NOMO-1 (cell line): ENCODE measurements at regions not wholly inside any gene's neighbourhood (a gene's known extent, or its start where the extent isn't known, plus 50 kb on each side); places are given as distances from the start of the nearest gene placed in this dataset.

Experiments
- DNase-seq, 2 experiments: peaks; one replicate each; lab custom pipeline; 2025; ENCODE audit not compliant: unreplicated experiment in 2 of 2; lab: John Stamatoyannopoulos, UW

- no peak for DNase-seq
These were observed 429.3 kb upstream of the NBEA start for GRCh38 chr13:34512817-34513216.

GRCh38 chr13:34513526-34513925, 428.5 kb upstream of the NBEA start:
- DNase-seq: no peak

GRCh38 chr13:34515201-34515600, 426.9 kb upstream of the NBEA start:
- no peak for DNase-seq

GRCh38 chr13:34521171-34521570, 420.9 kb upstream of the NBEA start:
- no peak for DNase-seq

- DNase-seq: no peak
These were observed 419.3 kb upstream of the NBEA start for GRCh38 chr13:34522808-34523207.

- no peak for DNase-seq
These were observed 418.7 kb upstream of the NBEA start for GRCh38 chr13:34523406-34523805.

GRCh38 chr13:34533941-34534340, 408.1 kb upstream of the NBEA start:
- DNase-seq: no peak

- no peak for DNase-seq
These were observed 399.7 kb upstream of the NBEA start for GRCh38 chr13:34542321-34542720.

- no peak for DNase-seq
These were observed 398.2 kb upstream of the NBEA start for GRCh38 chr13:34543836-34544235.

GRCh38 chr13:34545461-34545860, 396.6 kb upstream of the NBEA start:
- DNase-seq: no peak

- no peak for DNase-seq
These were observed 395.5 kb upstream of the NBEA start for GRCh38 chr13:34546344-34547250.

GRCh38 chr13:34547929-34548328, 394.1 kb upstream of the NBEA start:
- DNase-seq: no peak

- no peak for DNase-seq
These were observed 388.7 kb upstream of the NBEA start for GRCh38 chr13:34553376-34553775.

GRCh38 chr13:34555988-34556387, 386.1 kb upstream of the NBEA start:
- DNase-seq: no peak

GRCh38 chr13:34561033-34561432, 381.0 kb upstream of the NBEA start:
- DNase-seq: no peak

GRCh38 chr13:34567597-34567996, 374.5 kb upstream of the NBEA start:
- DNase-seq: no peak

GRCh38 chr13:34570698-34571353, 371.2 kb upstream of the NBEA start:
- DNase-seq: no peak

GRCh38 chr13:34571716-34572115, 370.4 kb upstream of the NBEA start:
- DNase-seq: no peak

- no peak for DNase-seq
These were observed 365.0 kb upstream of the NBEA start for GRCh38 chr13:34577051-34577450.

GRCh38 chr13:34578471-34578870, 363.6 kb upstream of the NBEA start:
- DNase-seq: no peak

GRCh38 chr13:34578917-34579316, 363.2 kb upstream of the NBEA start:
- no peak for DNase-seq

GRCh38 chr13:34583181-34583580, 358.9 kb upstream of the NBEA start:
- DNase-seq: no peak
